HG03139 (cell line): ENCODE measurements at regions not wholly inside any gene's neighbourhood (a gene's known extent, or its start where the extent isn't known, plus 50 kb on each side); places are given as distances from the start of the nearest gene placed in this dataset.
"Not testable (repeated sequence)": the region's sequence is repeated elsewhere in the genome, so short reads cannot be mapped to it uniquely, and the experiment has no call there.

ENCODE experiments used
- ATAC-seq: cut with Tn5 transposase; IDR thresholded peaks from one replicate; pipeline ENCODE4 v1.9.1; 2021; ENCODE audit not compliant: unreplicated experiment

DNA sequence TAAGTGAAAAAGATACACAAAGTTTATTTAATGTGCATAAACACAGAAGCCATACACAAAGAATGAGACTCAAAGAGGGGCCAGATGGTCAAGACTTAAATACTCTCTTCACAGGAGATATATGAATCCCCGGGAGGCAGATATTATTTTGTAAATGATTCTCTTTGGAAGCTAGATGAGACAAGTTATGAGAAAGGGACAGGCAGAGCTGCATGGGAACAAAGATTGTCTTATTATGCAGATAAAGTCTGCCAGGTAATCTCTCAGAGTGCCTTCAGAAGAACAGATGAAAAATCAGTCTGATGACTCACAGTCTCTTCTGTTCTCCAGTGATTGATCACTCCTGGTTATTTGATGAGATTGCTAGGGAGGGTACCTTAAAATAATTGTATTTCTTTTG, 89.0 kb downstream of the NAF1 start:
- ATAC-seq = no peak

DNA sequence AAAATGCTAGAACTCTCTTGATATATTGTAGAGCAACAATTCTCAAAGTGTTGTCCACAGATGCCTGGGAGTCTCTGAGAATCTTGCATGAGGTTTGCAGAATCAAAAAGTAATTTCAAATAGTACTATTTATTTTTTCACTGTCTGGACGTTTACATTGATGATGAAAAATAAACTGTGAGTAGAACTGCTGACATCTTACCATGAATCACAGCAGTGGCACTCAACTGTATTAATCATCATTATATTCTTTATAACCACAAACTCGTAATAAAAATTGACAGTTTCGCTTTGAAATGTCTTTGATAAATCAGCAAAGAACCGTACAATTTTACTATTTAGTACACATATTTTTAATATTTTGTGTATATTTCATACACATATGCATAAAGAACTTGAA, 94.5 kb downstream of the NAF1 start:
- ATAC-seq = no peak

DNA sequence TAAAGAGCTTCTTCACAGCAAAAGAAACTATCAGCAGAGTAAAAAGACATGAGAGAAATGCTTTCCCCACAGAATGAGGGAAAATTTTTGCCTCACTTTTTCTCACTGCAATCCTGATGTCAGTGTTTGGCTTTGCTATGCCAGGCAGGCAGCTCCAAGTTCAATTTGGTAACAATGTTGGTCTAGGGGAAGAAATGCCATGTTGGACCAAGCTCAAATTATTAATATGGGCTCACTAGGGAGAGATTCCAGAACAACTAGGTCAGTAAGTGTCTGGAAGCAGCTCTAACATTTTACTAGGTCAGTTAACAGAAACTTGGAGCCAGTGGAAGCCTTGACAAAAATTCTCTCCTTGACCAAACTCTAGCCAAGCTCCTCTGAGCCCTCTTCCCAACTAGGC, 95.4 kb downstream of the NAF1 start:
- no peak for ATAC-seq

DNA sequence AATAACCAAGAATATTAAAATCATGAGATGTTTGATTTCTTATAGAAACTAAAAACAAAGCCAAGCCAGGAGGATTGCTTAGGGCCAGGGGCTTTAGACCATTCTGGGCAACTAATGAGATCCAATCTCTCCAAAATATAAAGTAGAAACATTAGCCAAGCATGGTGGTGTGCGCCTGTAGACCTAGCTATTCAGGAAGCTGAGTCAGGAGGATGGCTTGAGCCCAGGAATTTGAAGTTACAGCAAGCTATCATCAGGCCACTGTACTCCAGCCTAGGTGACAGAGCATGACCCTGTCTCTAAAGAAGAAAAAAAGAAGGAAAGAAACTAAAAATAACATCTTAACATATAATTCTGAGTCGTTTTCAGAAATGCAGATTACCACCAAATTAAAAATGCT, 96.7 kb downstream of the NAF1 start:
- no peak for ATAC-seq

DNA sequence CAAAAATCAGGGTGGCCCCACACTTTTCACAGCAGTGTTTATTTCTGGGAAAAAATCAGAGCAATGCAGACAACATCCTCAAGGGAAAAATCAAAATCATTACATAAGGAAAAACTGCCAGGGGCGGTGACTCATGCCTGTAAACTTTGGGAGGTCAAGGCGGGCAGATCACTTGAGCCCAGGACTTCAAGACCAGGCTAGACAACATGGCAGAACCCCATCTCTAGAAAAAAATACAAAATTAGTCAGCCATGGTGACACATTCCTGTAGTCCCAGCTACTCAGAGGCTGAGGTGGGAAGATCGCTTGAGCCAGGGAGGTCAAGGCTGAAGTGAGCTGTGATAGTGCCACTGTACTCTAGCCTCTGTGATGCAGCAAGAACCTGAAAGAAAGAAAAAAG, 102.8 kb downstream of the NAF1 start:
- no peak for ATAC-seq

DNA sequence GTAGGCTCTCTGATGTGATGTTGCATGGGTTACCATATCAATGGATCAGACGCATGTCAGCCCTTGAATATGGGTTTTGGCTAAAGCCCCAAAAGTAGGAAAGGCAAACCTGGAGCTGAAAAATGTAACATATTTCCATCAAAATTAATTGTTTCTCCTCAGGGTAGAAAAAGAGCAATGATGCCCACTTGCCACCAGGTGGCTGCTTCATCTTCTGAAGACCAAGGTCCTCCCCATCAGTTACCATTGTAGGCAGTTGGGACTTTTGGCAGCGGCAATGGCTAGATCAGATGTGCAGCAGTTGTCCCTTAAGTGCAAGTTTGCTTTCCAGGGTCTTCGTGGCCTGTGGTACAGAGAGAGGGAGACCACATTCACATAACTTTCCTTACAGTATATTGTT, 118.2 kb downstream of the NAF1 start:
- peak; percentile 82 for ATAC-seq

DNA sequence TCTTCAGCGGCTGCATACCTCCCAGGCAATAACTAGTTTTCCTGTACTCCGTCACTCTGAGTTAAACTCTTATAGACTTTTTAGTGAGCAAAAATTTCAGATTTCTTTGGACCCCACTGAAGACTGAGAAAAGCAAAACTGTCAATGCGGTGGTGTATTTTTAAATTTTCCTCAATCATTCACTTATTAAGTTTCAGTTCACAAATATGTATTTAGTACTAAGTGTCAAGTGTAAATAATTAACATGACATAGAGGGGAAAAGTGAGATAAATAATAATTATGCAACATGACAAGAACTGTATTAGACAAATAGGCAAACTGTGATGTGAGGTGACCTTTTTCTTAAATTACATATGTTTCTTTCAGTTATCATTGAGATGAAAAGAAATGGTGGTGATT, 124.4 kb downstream of the NAF1 start:
- ATAC-seq = peak; percentile 59

DNA sequence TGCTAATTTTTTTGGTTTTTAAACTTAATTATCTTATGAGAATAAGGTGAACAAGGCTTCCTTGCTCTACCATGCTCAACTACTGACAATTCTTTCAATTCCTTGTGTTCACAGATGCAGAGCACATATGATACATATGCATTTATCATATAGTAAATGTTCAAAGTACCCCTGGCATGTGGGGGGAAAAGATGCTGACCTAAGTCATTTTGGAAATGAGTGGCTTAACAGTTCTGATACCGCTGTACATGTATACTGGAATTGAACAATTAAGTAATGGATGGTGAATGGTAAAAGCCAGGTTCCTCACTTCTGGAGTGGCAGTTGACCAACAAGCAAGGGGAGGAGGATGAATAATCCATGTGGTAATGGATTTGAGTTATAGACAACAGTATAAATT, 149.6 kb downstream of the NAF1 start:
- no peak for ATAC-seq

DNA sequence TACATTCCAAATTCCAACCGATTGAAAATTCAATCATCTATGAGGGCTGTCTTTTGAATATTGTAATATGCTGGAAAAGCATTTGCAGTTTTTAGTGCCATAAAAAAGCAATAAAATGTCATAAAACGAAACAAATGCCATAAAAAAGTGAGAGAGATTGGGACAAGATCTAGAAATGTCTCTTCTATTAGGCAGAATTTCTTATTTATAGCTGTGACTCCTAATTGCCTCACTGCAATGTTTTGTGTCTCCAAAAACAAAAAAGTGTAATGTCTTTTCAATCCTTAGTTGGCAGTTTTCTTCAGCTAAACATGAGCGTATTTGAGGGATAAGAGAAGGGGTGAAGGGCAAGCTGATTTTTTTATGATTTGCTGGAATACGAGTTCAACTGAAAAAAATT, 153.9 kb downstream of the NAF1 start:
- no peak for ATAC-seq

DNA sequence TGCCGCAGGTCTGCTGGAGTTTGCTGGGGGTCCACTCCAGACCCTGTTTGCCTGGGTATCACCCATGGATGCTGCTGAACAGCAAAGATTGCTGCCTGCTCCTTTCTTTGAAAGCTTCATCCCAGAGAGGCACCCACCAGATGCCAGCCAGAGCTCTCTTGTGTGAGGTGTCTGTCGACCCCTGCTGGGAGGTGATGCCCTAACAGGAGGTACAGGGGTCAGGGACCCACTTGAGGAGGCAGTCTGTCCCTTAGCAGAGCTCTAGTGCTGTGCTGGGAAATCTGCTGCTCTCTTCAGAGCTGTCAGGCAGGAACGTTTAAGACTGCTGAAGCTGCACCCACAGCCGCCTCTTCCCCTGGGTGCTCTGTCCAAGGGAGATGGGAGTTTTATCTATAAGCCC, 162.7 kb downstream of the NAF1 start:
- ATAC-seq = no peak

DNA sequence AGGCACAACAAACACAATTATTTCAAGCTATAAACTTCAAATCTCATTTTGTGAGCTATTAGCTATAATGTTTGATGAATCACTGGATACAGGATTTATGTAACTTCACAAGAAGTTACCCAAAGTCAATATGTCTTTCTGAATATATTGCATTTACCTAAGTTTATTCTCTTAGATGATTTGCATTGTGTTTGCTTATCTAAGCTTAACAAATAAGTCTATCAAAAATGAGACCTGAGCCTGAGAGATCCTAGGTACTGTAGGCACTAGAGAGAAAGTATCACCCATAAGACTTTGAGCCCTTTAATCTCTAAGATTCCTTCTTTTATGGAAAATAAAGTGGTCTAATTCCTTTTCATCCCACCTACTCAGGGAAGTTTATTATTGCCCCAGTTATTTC, 178.2 kb downstream of the NAF1 start:
- ATAC-seq = no peak

DNA sequence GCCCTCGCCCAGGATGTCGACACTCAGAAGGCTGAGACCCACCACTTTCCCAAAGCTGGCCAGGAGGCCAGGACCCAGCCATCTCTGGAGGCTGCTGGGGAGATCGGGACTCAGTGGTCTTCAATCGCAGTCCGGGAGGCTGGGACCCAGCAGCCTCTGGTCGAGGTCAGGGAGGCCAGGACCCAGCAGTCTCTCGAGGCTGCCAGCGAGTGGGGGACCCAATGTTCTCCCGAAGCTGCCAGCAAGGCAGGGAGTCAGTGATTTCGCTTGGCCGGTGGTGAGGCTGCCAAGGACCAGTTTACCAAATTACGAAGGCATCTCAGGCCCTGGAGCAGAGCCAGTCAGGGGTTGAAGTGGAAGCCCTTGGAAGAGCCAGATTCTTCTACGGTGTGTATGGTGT, 181.6 kb downstream of the NAF1 start:
- ATAC-seq = no peak

DNA sequence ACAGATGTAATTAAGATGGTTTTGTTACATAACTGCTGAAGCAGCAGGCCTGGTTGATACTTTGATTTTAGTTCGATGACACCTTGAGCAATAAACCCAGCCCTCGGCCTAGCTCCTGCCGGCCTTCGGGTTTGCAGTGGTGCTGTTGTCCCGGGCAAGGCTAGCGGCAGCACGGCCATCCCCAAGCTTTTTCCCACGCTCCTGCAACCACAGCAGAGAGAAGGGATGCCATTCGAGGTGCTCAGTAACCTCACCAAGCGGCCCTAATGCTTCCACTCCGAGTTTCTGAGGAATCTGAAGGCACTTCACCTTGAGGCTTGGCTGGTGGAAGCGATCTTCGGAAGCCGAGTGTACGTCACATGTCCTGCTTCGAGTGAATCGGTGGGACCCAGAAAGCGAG, 182.1 kb downstream of the NAF1 start:
- ATAC-seq = no peak

DNA sequence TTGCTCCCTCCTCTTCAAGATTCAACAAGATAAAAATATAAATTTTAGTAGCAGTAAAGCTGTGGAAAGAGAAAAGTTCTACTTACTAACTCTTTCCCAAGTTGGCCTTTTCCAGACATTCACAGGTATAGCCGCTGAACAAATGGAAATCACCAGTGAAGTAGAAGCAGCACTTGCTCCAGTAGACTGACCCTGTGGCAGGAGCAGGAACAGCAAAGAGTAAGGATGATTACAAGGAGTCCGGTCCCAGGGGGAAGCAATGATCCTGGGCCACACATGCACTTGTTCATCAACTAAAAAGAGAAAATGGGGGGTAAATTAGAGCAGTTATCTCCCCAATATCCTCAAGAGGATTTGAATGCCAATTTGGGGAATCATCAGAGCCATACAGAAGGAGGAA, 184.9 kb downstream of the NAF1 start:
- no peak for ATAC-seq

DNA sequence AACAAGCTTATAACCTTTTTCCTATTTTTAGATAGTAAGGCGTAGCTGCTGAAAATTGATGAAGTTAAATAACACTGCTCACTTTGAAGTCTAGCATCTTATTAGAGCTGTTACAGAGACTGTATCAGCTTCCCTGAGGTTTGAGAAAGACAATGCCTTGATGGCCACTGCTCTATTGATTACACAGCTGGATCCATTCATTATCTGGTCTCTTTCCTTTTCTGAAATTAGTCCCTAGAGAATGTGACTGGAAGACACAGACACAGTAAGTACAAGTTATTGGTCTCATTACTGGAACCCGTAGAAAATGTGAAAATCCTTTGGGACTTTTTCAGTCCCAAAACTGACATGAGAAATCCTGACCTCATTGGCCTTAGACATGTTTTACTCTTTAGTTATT, 188.3 kb downstream of the NAF1 start:
- no peak for ATAC-seq

DNA sequence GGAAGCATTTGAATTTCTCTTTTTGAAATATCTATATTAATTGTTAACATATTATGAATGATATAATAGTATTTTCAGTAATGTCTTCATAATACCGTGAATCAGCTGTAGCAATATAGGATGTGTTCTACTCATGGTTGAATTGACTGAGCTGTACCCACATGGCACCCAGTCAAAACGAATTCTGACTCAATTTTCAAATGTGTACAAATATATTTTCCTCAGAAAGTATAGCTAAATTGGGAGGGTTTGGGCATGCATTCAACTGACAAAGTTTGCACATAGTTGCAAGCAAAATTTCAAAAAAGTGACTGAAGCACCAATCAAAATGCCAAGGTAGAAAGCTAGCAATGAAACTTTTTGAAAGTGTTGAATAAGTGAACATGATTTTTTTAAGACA, 188.9 kb downstream of the NAF1 start:
- ATAC-seq = no peak

DNA sequence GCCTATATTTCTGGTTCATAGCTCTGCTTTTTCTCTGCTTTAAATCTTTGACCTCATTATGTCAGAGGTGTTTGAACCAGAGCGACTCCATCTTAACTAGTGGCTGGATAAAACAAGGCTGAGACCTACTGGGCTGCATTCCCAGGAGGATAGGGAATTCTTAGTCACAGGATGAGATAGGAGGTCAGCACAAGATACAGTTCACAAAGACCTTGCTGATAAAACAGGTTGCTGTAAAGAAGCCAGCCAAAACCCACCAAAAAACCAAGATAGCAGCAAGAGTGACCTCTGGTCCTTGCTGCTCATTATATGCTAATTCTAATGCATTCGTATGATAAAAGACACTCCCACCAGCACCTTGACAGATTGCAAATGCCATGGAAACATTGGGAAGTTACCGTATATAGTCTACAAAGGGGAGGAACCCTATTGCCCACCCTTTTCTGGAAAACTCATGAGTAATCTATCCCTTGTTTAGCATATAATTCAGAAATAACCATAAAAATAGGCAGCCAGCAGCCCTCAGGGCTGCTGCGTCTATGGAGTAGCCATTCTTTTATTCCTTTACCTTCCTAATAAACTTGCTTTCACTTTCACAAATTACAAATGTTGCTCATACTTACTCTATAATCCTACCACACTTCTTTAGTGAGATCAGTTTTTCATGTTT, 193.9 kb downstream of the NAF1 start:
- no peak for ATAC-seq

DNA sequence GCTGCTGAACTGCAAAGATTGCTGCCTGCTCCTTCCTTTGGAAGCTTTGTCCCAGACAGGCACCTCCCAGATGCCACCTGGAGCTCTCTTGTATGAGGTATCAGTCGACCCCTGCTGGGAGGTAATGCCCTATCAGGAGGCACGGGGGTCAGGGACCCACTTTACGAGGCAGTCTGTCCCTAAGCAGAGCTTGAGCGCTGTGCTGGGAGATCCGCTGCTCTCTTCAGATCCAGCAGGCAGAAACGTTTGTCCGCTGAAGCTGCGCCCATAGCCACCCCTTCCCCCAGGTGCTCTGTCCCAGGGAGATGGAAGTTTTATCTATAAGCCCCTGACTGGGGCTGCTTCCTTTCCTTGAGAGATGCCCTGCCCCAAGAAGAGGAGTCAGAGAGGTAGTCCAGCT, 197.5 kb downstream of the NAF1 start:
- ATAC-seq = no peak

DNA sequence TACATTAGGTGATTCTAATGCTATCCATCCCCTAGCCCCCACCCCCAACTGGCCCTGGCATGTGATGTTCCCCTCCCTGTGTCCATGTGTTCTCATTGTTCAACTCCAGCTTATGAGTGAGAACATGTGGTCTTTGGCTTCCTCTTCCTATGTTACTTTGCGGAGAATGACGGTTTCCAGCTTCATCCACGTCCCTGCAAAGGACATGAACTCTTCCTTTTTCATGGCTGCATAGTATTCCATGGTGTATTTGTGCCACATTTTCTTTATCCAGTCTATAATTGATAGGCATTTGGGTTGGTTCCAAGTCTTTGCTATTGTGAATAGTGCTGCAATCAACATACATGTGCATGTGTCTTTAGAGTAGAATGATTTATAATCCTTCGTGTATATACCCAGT, 200.7 kb downstream of the NAF1 start:
- not testable (repeated sequence) for ATAC-seq

DNA sequence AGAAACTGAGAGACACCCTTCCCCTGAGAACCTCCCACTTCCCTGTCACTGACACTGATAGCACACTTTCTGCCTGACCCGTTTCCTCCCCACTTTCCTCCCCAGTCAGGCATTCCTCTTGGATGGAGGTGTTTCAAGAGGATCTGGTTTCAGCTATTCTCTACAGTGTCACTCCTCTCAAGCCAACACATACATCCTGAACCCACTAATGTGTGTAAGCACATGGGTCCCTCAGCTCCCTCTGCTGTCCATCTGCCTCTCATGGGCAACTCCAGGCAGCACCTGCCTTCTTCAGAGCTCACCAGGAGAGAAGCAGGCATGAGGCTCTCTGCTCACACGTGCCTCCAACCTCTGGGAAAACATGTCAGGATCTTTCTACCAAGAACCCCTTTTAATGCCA, 207.6 kb downstream of the NAF1 start:
- ATAC-seq = peak; percentile 55

DNA sequence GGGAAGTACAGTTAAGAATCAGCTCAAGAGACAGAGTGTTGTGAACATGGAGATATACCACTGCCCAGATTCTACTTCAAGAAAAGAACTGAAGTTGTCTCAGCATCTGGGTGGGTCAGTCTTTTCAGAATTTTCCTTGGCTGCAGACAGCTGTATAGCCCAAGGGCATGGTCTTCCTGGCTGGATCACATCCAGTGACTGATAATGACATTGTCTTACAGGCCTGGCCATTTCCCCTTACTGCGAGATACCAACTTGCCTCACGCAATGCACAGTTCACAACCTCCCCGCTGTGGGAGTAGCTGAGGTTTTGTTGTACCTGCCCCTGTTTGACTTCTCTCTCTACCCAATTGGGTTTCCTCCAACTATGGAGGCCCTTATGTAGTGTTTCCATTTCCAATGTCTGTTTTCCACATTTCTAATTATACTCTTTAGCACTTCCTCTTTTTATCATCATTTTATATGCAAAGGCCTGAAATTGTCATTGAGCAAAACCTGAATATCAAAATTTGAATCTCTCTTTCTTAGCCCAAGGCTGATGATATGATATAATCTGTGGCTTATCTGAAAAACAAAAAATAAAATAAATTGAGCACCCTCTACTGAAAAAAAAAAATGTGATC, 209.1 kb downstream of the NAF1 start:
- ATAC-seq = no peak

DNA sequence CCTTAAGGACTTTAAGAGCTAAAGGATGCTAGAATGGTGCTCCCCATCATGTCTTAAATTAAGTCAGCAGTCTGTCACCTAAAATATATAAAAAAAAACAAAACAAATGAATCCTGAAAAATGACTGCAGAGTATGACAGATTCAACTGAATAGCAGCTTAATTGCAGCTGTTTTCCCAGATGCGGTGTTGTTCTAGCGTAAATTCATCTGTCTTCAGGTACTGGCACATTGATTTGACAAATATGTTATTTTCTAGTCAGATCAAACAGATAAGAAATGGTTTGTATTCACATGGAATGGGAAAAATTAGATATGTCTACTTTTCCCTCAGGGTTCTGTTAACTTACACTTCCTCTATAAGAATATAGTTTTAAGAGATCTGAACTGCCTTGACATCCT, 211.7 kb downstream of the NAF1 start:
- ATAC-seq = no peak

DNA sequence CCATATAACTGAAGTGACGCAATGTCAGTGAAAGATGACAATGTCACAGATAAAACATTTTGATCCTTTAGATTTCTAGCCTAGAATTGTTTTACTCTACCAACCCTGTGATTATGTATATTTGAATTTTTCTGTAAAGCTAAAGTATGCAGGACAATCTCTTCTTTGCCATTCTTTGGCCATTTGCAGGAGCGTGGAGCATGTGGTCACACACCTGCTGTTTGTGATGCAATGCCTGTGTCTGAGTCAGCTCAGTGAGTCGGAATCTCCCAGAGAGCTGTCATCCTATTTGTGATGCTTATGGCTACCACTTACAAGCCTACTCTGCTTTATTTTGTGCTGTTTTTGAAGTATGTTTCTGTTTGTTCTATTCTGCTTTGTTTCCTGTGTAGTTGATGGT, 214.5 kb downstream of the NAF1 start:
- ATAC-seq = no peak
